Peyer's patch (tissue), 4 donors: ENCODE measurements at regions not wholly inside any gene's neighbourhood (a gene's known extent, or its start where the extent isn't known, plus 50 kb on each side); places are given as distances from the start of the nearest gene placed in this dataset.
"Not testable (repeated sequence)": the region's sequence is repeated elsewhere in the genome, so short reads cannot be mapped to it uniquely, and the experiment has no call there.

ENCODE experiments used
- DNase-seq, 3 donors: peaks; one replicate each; pipeline ENCODE4 v3.0.0-alpha.2; 2017 to 2019
- H3K27ac ChIP-seq, 4 donors: fragments of 200-600 bp; sonication (generic); one replicate each; pipeline ENCODE4 v1.5.1; 2016 to 2019
- H3K27me3 ChIP-seq, 2 donors: fragments of 200-600 bp; sonication (generic); one replicate each; pipeline ENCODE4 v1.5.1; 2019
- H3K36me3 ChIP-seq, 3 donors: fragments of 200-600 bp; sonication (generic); one replicate each; pipeline ENCODE4 v1.5.1; 2016 to 2019
- H3K4me1 ChIP-seq, 4 donors: fragments of 200-600 bp; sonication (generic); one replicate each; pipeline ENCODE4 v1.5.1; 2016 to 2019
- H3K4me3 ChIP-seq, 4 donors: fragments of 200-600 bp; sonication (generic); 1 replicate in 3 of 4; 2 replicates in 1 of 4; pipeline ENCODE4 v1.5.1; 2016 to 2019; ENCODE audit warnings: mild to moderate bottlenecking in 1 of 4
- H3K9me3 ChIP-seq, 4 donors: fragments of 200-600 bp; sonication (generic); one replicate each; pipeline ENCODE4 v1.5.1; 2016 to 2019; ENCODE audit warnings: mild to moderate bottlenecking in 1 of 4
- CTCF ChIP-seq, 6 experiments: fragments of 450-650 bp in 4 of 6; fragments of 200-600 bp in 2 of 6; sonication (generic) in 1 of 6; IDR thresholded peaks; one replicate each; pipeline ENCODE4 v1.5.1; 2017 to 2019; ENCODE audit warnings: antibody characterized with exemption in 6 of 6, mild to moderate bottlenecking in 3 of 6, moderate library complexity in 1 of 6
- POLR2A ChIP-seq, 2 donors: fragments of 450-650 bp; IDR thresholded peaks; one replicate each; pipeline ENCODE4 v1.5.1; 2017; ENCODE audit warnings: antibody characterized with exemption in 2 of 2, mild to moderate bottlenecking in 2 of 2, moderate library complexity in 2 of 2

- DNase-seq, result no peak
- H3K27ac ChIP-seq, result no peak overlapping the region
- no peaks in the 10 kb centered on the region for H3K9me3 ChIP-seq
- no peaks in the 10 kb centered on the region for H3K27me3 ChIP-seq
- no peaks in the 10 kb centered on the region for H3K4me1 ChIP-seq
- no peaks in the 10 kb centered on the region for H3K36me3 ChIP-seq
- TF ChIP-seq CTCF (IDR thresholded peaks at IDR 0.05) (no peak), POLR2A (IDR thresholded peaks at IDR 0.05) (no peak)
- H3K4me3 ChIP-seq, result no peak overlapping the region
Measured at GRCh38 chr18:56283316-56283715, 355.1 kb downstream of the TXNL1 start.

DNA sequence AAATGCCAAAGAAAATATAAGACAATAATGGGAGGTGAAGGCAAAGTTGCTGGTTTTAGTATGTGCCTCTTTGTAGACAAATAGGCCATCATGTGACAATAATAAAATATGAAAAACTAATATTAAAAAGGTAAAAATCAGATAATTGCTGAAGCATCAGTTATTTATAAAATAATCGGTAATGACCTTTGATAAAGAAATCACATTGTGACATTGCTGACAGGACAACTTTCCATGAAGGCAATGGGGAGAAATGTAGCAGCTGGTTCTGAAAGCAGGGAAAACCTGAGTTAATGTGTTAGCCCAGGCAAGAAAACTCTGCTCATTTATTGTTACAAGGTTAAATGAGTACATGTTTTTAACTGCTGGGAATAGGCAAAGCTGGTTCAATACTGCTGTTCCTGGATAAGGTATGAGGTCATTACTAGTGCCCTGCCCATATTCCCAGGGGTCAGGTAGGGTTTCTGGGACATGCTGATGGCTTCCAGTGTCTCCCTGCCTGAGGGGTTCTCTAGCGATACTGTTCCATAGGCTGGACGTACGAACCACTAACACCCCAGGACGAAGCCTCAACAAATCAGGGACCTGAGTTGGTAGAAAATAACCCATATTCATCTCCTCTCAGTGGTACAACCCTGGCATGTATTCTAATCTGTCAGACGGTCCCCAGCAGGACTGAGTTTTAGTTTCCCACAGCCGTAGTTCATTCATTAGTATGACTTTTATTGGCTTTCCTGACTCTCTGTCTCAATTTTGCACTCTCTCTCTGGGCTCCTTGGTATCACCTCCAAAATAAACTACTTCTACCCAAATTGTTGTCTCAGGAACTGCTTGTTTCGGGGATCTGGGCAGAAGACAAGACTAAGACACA is 355.9 kb downstream of the TXNL1 start:
- Histone ChIP-seq H3K27ac (no peak overlapping the region), H3K9me3 (no peaks in the 10 kb centered on the region), H3K4me1 (no peaks in the 10 kb centered on the region), H3K36me3 (no peaks in the 10 kb centered on the region), H3K27me3 (no peaks in the 10 kb centered on the region), H3K4me3 (no peak overlapping the region)
- TF ChIP-seq CTCF (IDR thresholded peaks at IDR 0.05) (no peak), POLR2A (IDR thresholded peaks at IDR 0.05) (no peak)
- DNase-seq, result no peak

GRCh38 chr18:56279816-56280215 is 358.6 kb downstream of the TXNL1 start:
- not testable (repeated sequence) for DNase-seq

DNA sequence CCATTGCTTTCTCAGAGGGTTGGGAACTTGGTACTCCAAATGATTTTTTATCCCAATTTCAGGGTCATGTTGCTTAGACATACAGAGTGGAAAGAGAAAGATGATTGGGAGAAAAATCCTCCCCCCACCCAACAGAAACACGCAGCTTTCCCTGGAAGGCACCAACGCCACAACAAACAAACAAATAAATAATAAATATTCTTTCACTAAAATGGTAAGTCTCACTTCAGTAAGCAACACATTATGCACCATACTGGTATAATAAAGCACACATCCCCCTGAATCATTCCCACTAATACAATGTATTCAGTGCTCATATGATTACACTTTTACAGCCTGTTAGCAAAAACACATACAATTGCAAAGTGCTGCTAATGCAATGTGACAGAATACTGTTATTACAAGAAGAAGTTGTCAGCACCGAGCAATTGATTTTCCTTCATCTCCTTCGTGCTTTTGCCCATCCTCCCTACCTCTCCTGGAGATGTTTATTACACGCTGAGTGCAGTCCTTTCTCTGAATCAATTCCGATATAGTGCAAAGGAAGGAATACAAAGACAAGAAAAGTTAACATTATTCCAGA is 359.9 kb downstream of the TXNL1 start:
- no peaks in the 10 kb centered on the region for H3K36me3 ChIP-seq
- H3K4me1 ChIP-seq, result no peaks in the 10 kb centered on the region
- no peak overlapping the region for H3K27ac ChIP-seq
- no peak overlapping the region for H3K4me3 ChIP-seq
- no peaks in the 10 kb centered on the region for H3K27me3 ChIP-seq
- H3K9me3 ChIP-seq, result no peaks in the 10 kb centered on the region
- TF ChIP-seq CTCF (IDR thresholded peaks at IDR 0.05) (no peak), POLR2A (IDR thresholded peaks at IDR 0.05) (no peak)
- DNase-seq, result no peak

More at GRCh38 chr18:56279816-56280215, 358.6 kb downstream of the TXNL1 start:
- not testable (repeated sequence) for H3K4me1 ChIP-seq, H3K4me3 ChIP-seq, H3K27me3 ChIP-seq, H3K9me3 ChIP-seq, H3K36me3 ChIP-seq, H3K27ac ChIP-seq

- Histone ChIP-seq H3K4me3 (no peak overlapping the region), H3K9me3 (no peaks in the 10 kb centered on the region), H3K27me3 (no peaks in the 10 kb centered on the region), H3K36me3 (no peaks in the 10 kb centered on the region), H3K4me1 (no peaks in the 10 kb centered on the region), H3K27ac (no peak overlapping the region)
- no peak for DNase-seq
- TF ChIP-seq CTCF (IDR thresholded peaks at IDR 0.05) (no peak), POLR2A (IDR thresholded peaks at IDR 0.05) (no peak)
Measured at GRCh38 chr18:56276466-56276865, 361.9 kb downstream of the TXNL1 start.

GRCh38 chr18:56273541-56274219 is 364.7 kb downstream of the TXNL1 start:
- H3K4me1 ChIP-seq, result no peaks in the 10 kb centered on the region

More at GRCh38 chr18:56273541-56274219, 364.7 kb downstream of the TXNL1 start:
- TF ChIP-seq POLR2A (IDR thresholded peaks at IDR 0.05) (no peak), CTCF (IDR thresholded peaks at IDR 0.05) (no peak)
- H3K9me3 ChIP-seq, result no peaks in the 10 kb centered on the region
- H3K27me3 ChIP-seq, result no peaks in the 10 kb centered on the region
- DNase-seq, result no peak
- H3K36me3 ChIP-seq, result no peaks in the 10 kb centered on the region
- no peak overlapping the region for H3K27ac ChIP-seq
- H3K4me3 ChIP-seq, result no peak overlapping the region
